ENCODE measurements at regions not wholly inside any gene's neighbourhood (a gene's known extent, or its start where the extent isn't known, plus 50 kb on each side); places are given as distances from the start of the nearest gene placed in this dataset.
"Not testable (repeated sequence)": the region's sequence is repeated elsewhere in the genome, so short reads cannot be mapped to it uniquely, and the experiment has no call there.

GRCh38 chr1:70490153-70490552 is 79.1 kb downstream of the CTH start:
- no peak overlapping the region for H3K27ac Mint-ChIP-seq
- no peaks in the 10 kb centered on the region for H3K4me1 Mint-ChIP-seq
- no peaks in the 10 kb centered on the region for H3K36me3 Mint-ChIP-seq
- H3K9me3 Mint-ChIP-seq, result peaks cover 0 to 9% (median 4%) of the 10 kb centered on the region in 3 donors
- no peak overlapping the region for H3K4me3 Mint-ChIP-seq
- H3K27me3 Mint-ChIP-seq, result peaks cover 3% of the 10 kb centered on the region

GRCh38 chr1:70495370-70495769 is 84.3 kb downstream of the CTH start:
- Mint-ChIP-seq H3K27ac (no peak overlapping the region), H3K4me3 (no peak overlapping the region), H3K36me3 (no peaks in the 10 kb centered on the region), H3K4me1 (no peaks in the 10 kb centered on the region), H3K9me3 (peaks cover 0 to 4% (median 3%) of the 10 kb centered on the region in 3 donors), H3K27me3 (peaks cover 5% of the 10 kb centered on the region)

- Mint-ChIP-seq H3K27me3 (peaks cover 2% of the 10 kb centered on the region), H3K4me3 (no peak overlapping the region), H3K9me3 (peaks cover 0 to 3% (median 0%) of the 10 kb centered on the region in 3 donors), H3K36me3 (peaks cover 2% of the 10 kb centered on the region), H3K4me1 (no peaks in the 10 kb centered on the region), H3K27ac (no peak overlapping the region)
Observed at GRCh38 chr1:70496181-70496580, 85.1 kb downstream of the CTH start.

GRCh38 chr1:70497152-70497551 is 86.1 kb downstream of the CTH start:
- H3K36me3 Mint-ChIP-seq, result peaks cover 2% of the 10 kb centered on the region
- H3K27me3 Mint-ChIP-seq, result peaks cover 1% of the 10 kb centered on the region
- no peaks in the 10 kb centered on the region for H3K4me1 Mint-ChIP-seq
- H3K27ac Mint-ChIP-seq, result no peak overlapping the region
- H3K4me3 Mint-ChIP-seq, result no peak overlapping the region
- no peaks in the 10 kb centered on the region for H3K9me3 Mint-ChIP-seq

GRCh38 chr1:70498666-70499065 is 87.6 kb downstream of the CTH start:
- Mint-ChIP-seq H3K9me3 (no peaks in the 10 kb centered on the region), H3K4me3 (no peak overlapping the region), H3K27ac (no peak overlapping the region), H3K4me1 (no peaks in the 10 kb centered on the region), H3K36me3 (peaks cover 2% of the 10 kb centered on the region), H3K27me3 (peaks cover 2% of the 10 kb centered on the region)

- Mint-ChIP-seq H3K27me3 (peaks cover 3% of the 10 kb centered on the region), H3K4me1 (no peaks in the 10 kb centered on the region), H3K27ac (no peak overlapping the region), H3K4me3 (no peak overlapping the region), H3K36me3 (peaks cover 2% of the 10 kb centered on the region), H3K9me3 (no peaks in the 10 kb centered on the region)
Observed at GRCh38 chr1:70499695-70500094, 88.6 kb downstream of the CTH start.

GRCh38 chr1:70503358-70503757 is 92.3 kb downstream of the CTH start:
- Mint-ChIP-seq H3K27me3 (peaks cover 2% of the 10 kb centered on the region), H3K27ac (peak overlapping the region in 1 of 3 donors; percentile 17)

GRCh38 chr1:70504176-70504820 is 93.2 kb downstream of the CTH start:
- Mint-ChIP-seq H3K36me3 (peaks cover 2% of the 10 kb centered on the region), H3K27ac (no peak overlapping the region), H3K9me3 (no peaks in the 10 kb centered on the region), H3K27me3 (peaks cover 2% of the 10 kb centered on the region), H3K4me3 (no peak overlapping the region), H3K4me1 (no peaks in the 10 kb centered on the region)

More at GRCh38 chr1:70503358-70503757, 92.3 kb downstream of the CTH start:
- Mint-ChIP-seq H3K9me3 (no peaks in the 10 kb centered on the region), H3K4me1 (no peaks in the 10 kb centered on the region), H3K36me3 (peaks cover 2% of the 10 kb centered on the region), H3K4me3 (no peak overlapping the region)

GRCh38 chr1:70504821-70505193 is 93.7 kb downstream of the CTH start:
- Mint-ChIP-seq H3K36me3 (peaks cover 2% of the 10 kb centered on the region), H3K9me3 (no peaks in the 10 kb centered on the region), H3K4me3 (no peak overlapping the region), H3K4me1 (no peaks in the 10 kb centered on the region), H3K27me3 (peaks cover 2% of the 10 kb centered on the region), H3K27ac (no peak overlapping the region)

GRCh38 chr1:70507991-70508390 is 96.9 kb downstream of the CTH start:
- H3K27ac Mint-ChIP-seq, H3K4me3 Mint-ChIP-seq, H3K9me3 Mint-ChIP-seq, H3K36me3 Mint-ChIP-seq, H3K4me1 Mint-ChIP-seq, H3K27me3 Mint-ChIP-seq: not testable (repeated sequence)

- H3K36me3 Mint-ChIP-seq, result no peaks in the 10 kb centered on the region
- H3K27me3 Mint-ChIP-seq, result peaks cover 6% of the 10 kb centered on the region
- H3K4me3 Mint-ChIP-seq, result no peak overlapping the region
- H3K27ac Mint-ChIP-seq, result no peak overlapping the region
- no peaks in the 10 kb centered on the region for H3K4me1 Mint-ChIP-seq
- no peaks in the 10 kb centered on the region for H3K9me3 Mint-ChIP-seq
Observed at GRCh38 chr1:70509996-70510876, 99.2 kb downstream of the CTH start.

GRCh38 chr1:70517444-70517843 is 106.4 kb downstream of the CTH start:
- H3K27ac Mint-ChIP-seq, result no peak overlapping the region

GRCh38 chr1:70518106-70518505 is 107.0 kb downstream of the CTH start:
- Mint-ChIP-seq H3K36me3 (no peaks in the 10 kb centered on the region), H3K27me3 (peaks cover 2% of the 10 kb centered on the region), H3K4me1 (peaks cover 0 to 7% (median 2%) of the 10 kb centered on the region in 3 donors), H3K9me3 (no peaks in the 10 kb centered on the region), H3K27ac (no peak overlapping the region), H3K4me3 (no peak overlapping the region)

More at GRCh38 chr1:70517444-70517843, 106.4 kb downstream of the CTH start:
- no peak overlapping the region for H3K4me3 Mint-ChIP-seq
- peaks cover 0 to 7% (median 2%) of the 10 kb centered on the region in 3 donors for H3K4me1 Mint-ChIP-seq
- H3K9me3 Mint-ChIP-seq, result no peaks in the 10 kb centered on the region
- H3K27me3 Mint-ChIP-seq, result peaks cover 2% of the 10 kb centered on the region
- no peaks in the 10 kb centered on the region for H3K36me3 Mint-ChIP-seq

- Mint-ChIP-seq H3K4me1 (no peaks in the 10 kb centered on the region), H3K4me3 (no peak overlapping the region), H3K9me3 (no peaks in the 10 kb centered on the region), H3K27ac (no peak overlapping the region), H3K36me3 (no peaks in the 10 kb centered on the region), H3K27me3 (peaks cover 1% of the 10 kb centered on the region)
Observed at GRCh38 chr1:70528590-70529333, 117.7 kb downstream of the CTH start.

- H3K36me3 Mint-ChIP-seq, result peaks cover 2% of the 10 kb centered on the region
- H3K27ac Mint-ChIP-seq, result no peak overlapping the region
- no peaks in the 10 kb centered on the region for H3K27me3 Mint-ChIP-seq
- H3K4me1 Mint-ChIP-seq, result no peaks in the 10 kb centered on the region
- H3K9me3 Mint-ChIP-seq, result no peaks in the 10 kb centered on the region
- H3K4me3 Mint-ChIP-seq, result no peak overlapping the region
Observed at GRCh38 chr1:70536708-70537366, 125.8 kb downstream of the CTH start.

All from IgD-negative memory B cell (primary cell).